ENCODE measurements at regions not wholly inside any gene's neighbourhood (a gene's known extent, or its start where the extent isn't known, plus 50 kb on each side); places are given as distances from the start of the nearest gene placed in this dataset.

DNA sequence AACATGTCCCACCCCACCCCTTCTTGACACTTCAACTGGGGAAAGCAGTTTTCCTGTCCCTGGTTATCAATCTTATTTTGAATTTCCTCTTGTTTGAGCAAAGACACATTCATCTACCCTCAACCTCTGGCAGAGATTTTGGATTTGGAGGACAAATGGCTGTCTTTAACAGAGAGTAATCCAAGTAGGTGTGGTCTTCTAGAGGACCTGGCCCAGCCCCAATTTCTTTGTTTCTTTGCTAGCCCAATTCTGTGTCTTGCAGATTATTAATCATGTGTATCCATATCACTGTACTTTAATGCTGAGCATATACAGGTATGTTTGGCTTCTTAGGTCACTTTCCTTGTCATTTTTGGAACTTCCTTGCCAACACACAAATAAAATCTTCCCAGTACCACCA, 58.8 kb upstream of the ADCY1 start:
- TF ChIP-seq, protein P1, sequence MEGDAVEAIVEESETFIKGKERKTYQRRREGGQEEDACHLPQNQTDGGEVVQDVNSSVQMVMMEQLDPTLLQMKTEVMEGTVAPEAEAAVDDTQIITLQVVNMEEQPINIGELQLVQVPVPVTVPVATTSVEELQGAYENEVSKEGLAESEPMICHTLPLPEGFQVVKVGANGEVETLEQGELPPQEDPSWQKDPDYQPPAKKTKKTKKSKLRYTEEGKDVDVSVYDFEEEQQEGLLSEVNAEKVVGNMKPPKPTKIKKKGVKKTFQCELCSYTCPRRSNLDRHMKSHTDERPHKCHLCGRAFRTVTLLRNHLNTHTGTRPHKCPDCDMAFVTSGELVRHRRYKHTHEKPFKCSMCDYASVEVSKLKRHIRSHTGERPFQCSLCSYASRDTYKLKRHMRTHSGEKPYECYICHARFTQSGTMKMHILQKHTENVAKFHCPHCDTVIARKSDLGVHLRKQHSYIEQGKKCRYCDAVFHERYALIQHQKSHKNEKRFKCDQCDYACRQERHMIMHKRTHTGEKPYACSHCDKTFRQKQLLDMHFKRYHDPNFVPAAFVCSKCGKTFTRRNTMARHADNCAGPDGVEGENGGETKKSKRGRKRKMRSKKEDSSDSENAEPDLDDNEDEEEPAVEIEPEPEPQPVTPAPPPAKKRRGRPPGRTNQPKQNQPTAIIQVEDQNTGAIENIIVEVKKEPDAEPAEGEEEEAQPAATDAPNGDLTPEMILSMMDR (IDR thresholded peaks at IDR 0.05): no peak
- no peak for TF ChIP-seq POLR2A (IDR thresholded peaks at IDR 0.05)
